Progenitor cell of endocrine pancreas (in vitro differentiated cells): ENCODE measurements at regions not wholly inside any gene's neighbourhood (a gene's known extent, or its start where the extent isn't known, plus 50 kb on each side); places are given as distances from the start of the nearest gene placed in this dataset.

Source experiments
- DNase-seq: peaks from one replicate; pipeline ENCODE4 v3.0.0; 2021; ENCODE audit warnings: low spot score; ENCODE audit not compliant: unreplicated experiment
- H3K27ac Mint-ChIP-seq: 2 replicates; pipeline ENCODE4 v1.8.0; 2021; ENCODE audit warnings: mild to moderate bottlenecking, moderate library complexity, mixed read lengths
- H3K27me3 Mint-ChIP-seq: 2 replicates; pipeline ENCODE4 v1.8.0; 2021; ENCODE audit warnings: mixed read lengths
- H3K36me3 Mint-ChIP-seq: 2 replicates; pipeline ENCODE4 v1.8.0; 2022; ENCODE audit warnings: mixed read lengths; ENCODE audit not compliant: insufficient read depth
- H3K4me1 Mint-ChIP-seq: 2 replicates; pipeline ENCODE4 v1.8.0; 2021; ENCODE audit warnings: low read depth, mixed read lengths
- H3K4me3 Mint-ChIP-seq: 2 replicates; pipeline ENCODE4 v1.8.0; 2021; ENCODE audit warnings: low read depth, mild to moderate bottlenecking, moderate library complexity, mixed read lengths
- H3K9me3 Mint-ChIP-seq: 2 replicates; pipeline ENCODE4 v1.8.0; 2021; ENCODE audit warnings: low read depth, mixed read lengths
- CTCF ChIP-seq: fragments of 200-600 bp; sonication (generic); IDR thresholded peaks from one replicate; pipeline ENCODE4 v1.5.0; 2021; ENCODE audit warnings: antibody characterized with exemption, mild to moderate bottlenecking; ENCODE audit not compliant: unreplicated experiment

GRCh38 chr3:83251490-83251889, 1490.0 kb upstream of the GBE1 start:
- H3K27me3 Mint-ChIP-seq: no peaks in the 10 kb centered on the region
- H3K4me3 Mint-ChIP-seq: no peak overlapping the region
- no peaks in the 10 kb centered on the region for H3K9me3 Mint-ChIP-seq
- no peaks in the 10 kb centered on the region for H3K36me3 Mint-ChIP-seq
- TF ChIP-seq CTCF: no peak
- H3K27ac Mint-ChIP-seq: no peak overlapping the region
- no peak for DNase-seq
- H3K4me1 Mint-ChIP-seq: no peaks in the 10 kb centered on the region

- no peak for DNase-seq
- Mint-ChIP-seq H3K27me3 (no peaks in the 10 kb centered on the region), H3K27ac (no peak overlapping the region), H3K9me3 (no peaks in the 10 kb centered on the region), H3K36me3 (no peaks in the 10 kb centered on the region), H3K4me3 (no peak overlapping the region), H3K4me1 (no peaks in the 10 kb centered on the region)
- no peak for TF ChIP-seq CTCF
Measured at GRCh38 chr3:83250613-83251012, 1489.2 kb upstream of the GBE1 start.

GRCh38 chr3:83248454-83248853, 1487.0 kb upstream of the GBE1 start:
- H3K9me3 Mint-ChIP-seq: peaks cover 10% of the 10 kb centered on the region
- no peak overlapping the region for H3K4me3 Mint-ChIP-seq
- no peak for TF ChIP-seq CTCF
- no peak for DNase-seq
- no peaks in the 10 kb centered on the region for H3K27me3 Mint-ChIP-seq
- H3K27ac Mint-ChIP-seq: no peak overlapping the region
- no peaks in the 10 kb centered on the region for H3K36me3 Mint-ChIP-seq
- no peaks in the 10 kb centered on the region for H3K4me1 Mint-ChIP-seq

- no peak for DNase-seq
- H3K4me1 Mint-ChIP-seq: no peaks in the 10 kb centered on the region
- no peaks in the 10 kb centered on the region for H3K27me3 Mint-ChIP-seq
- no peaks in the 10 kb centered on the region for H3K9me3 Mint-ChIP-seq
- TF ChIP-seq CTCF: no peak
- no peaks in the 10 kb centered on the region for H3K36me3 Mint-ChIP-seq
- no peak overlapping the region for H3K27ac Mint-ChIP-seq
- H3K4me3 Mint-ChIP-seq: no peak overlapping the region
Measured at GRCh38 chr3:83235180-83235814, 1473.9 kb upstream of the GBE1 start.

GRCh38 chr3:83233715-83234114, 1472.3 kb upstream of the GBE1 start:
- no peaks in the 10 kb centered on the region for H3K36me3 Mint-ChIP-seq
- no peaks in the 10 kb centered on the region for H3K4me1 Mint-ChIP-seq
- H3K9me3 Mint-ChIP-seq: no peaks in the 10 kb centered on the region
- no peak for TF ChIP-seq CTCF
- DNase-seq: no peak
- no peaks in the 10 kb centered on the region for H3K27me3 Mint-ChIP-seq
- H3K27ac Mint-ChIP-seq: no peak overlapping the region
- H3K4me3 Mint-ChIP-seq: no peak overlapping the region
